GM19099 (cell line): ENCODE measurements at regions not wholly inside any gene's neighbourhood (a gene's known extent, or its start where the extent isn't known, plus 50 kb on each side); places are given as distances from the start of the nearest gene placed in this dataset.

ENCODE experiments used
- POLR2A ChIP-seq: IDR thresholded peaks from 3 replicates; pipeline ENCODE4 v1.6.1; 2011; ENCODE audit warnings: low read depth; ENCODE audit not compliant: insufficient read length; ENCODE audit errors: extremely low read depth

GRCh38 chr7:25998499-25998898, 153.5 kb upstream of the NFE2L3 start:
- TF ChIP-seq POLR2A: no peak

- no peak for TF ChIP-seq POLR2A
These were observed 151.2 kb upstream of the NFE2L3 start for GRCh38 chr7:26000841-26001240.

- no peak for TF ChIP-seq POLR2A
These were observed 150.2 kb upstream of the NFE2L3 start for GRCh38 chr7:26001662-26002244.

GRCh38 chr7:26005683-26006410, 146.2 kb upstream of the NFE2L3 start:
- no peak for TF ChIP-seq POLR2A

GRCh38 chr7:26006426-26006825, 145.6 kb upstream of the NFE2L3 start:
- no peak for TF ChIP-seq POLR2A

GRCh38 chr7:26007510-26007909, 144.5 kb upstream of the NFE2L3 start:
- TF ChIP-seq POLR2A: no peak

DNA sequence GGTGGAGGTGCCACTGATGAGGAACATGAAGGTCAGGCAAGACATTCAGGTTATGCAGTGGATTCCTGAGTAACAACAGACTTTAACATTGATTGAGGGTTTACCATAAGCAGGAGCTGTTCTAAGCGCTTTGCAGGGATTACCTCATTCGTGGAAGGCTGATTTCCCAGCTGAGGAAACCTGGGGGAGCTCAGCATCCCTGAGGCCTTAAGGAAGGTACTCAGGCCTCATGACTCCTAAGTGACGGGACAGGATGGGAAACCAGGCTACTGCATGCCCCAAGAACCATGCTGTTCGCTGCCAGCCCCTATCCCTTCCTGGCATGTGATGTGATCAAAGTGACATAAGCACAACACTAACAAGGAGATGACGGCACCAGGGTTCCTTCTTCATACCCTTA, 143.6 kb upstream of the NFE2L3 start:
- no peak for TF ChIP-seq POLR2A

GRCh38 chr7:26011039-26011696, 140.8 kb upstream of the NFE2L3 start:
- TF ChIP-seq POLR2A: no peak

DNA sequence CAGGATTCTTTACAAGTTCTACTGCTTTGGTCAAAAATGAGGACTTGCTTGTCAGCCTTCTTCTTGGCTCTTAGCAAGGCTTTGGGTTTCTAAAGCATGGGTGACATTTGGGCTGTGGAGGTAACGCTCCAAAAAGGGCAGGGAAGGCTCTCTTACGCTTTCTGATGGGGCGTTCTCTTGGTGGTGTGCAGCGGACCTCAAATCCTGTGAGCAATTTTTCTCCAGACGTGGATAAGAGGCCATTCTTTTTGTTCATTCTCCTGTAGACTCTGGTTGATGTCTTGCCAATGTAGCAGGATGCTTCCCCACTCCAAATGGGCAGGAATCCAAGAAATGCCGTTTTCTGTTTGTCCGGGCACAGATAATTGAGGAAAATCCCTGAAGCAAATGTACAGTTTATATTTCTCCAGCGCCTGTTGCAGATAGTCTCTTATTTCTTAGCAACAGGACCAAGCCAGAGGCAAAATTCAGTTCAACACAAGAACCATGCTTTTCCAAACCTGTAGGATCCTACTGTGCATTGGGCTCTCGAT, 138.4 kb upstream of the NFE2L3 start:
- no peak for TF ChIP-seq POLR2A

DNA sequence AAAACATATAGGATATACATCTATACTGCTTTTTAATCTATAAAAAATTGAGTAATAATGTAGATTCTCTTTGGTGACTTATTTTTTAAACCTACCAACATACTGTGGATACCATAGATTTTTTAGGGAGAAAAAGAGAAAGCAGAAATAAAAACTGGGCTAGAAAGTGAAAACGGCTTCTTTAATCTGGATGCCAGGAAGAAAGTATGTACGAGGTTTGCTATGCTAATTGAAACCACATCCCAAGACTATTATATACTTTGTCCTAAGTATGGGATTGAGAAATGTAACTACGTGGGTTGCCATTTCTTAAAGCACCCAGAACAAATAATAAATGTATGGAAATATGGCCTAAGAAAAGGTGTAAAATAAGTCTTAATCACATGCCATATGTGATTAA, 129.0 kb upstream of the NFE2L3 start:
- TF ChIP-seq POLR2A: no peak

DNA sequence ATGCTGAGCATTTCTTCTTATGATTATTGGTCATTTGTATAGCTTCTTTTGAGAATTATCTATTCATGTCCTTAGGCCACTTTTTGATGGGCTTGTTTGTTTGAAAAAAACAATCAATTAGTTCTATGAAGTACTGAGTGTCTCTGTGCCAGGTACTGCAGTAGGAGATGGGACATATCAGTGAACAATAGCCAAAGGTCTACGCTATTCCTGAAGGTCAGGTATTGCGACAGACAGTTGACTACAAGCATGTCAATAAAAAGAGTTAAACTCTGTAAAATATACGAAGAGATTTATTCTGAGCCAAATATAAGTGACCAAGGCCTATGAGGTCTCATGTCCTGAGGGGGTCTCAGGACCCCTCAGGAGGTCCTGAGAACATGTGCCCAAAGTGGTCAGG, 122.1 kb upstream of the NFE2L3 start:
- no peak for TF ChIP-seq POLR2A

DNA sequence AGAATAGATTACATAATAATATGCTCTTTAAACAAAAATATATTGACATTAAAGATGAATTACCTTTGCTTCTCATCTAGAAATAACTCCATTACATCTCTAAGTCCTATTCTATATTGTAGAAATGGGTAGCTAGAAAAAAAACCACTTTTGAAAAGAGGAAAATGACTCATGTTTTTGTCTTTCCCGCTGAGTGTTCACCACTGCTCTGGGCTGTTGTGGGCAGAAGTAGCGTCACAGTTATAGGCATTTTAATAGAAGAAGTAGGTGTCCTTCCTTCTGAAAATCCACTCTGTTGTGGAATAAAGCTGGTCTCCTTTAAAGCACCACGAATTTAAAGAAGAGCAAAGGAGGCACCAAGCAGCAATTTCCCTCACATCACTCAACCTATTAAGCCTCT, 117.6 kb upstream of the NFE2L3 start:
- no peak for TF ChIP-seq POLR2A

DNA sequence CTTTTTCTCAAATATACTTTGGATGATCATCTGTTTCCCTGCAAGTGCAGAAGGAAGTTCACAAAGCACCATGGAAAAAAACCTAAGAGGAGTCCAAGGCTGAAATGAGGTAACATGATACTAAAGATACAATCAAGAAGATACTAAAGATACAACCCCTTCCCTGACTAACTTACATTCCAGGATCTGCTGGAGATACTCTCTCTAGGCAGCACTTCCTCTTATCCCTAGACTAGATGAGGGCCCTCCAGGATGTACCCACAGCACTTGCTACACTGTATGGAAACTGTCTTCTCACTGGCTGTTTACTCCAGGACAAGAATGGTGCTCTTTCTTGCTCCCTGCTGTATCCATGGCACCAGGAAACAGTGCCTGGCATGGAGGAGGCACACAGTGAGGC, 116.4 kb upstream of the NFE2L3 start:
- no peak for TF ChIP-seq POLR2A

GRCh38 chr7:26036092-26036491, 115.9 kb upstream of the NFE2L3 start:
- TF ChIP-seq POLR2A: no peak

DNA sequence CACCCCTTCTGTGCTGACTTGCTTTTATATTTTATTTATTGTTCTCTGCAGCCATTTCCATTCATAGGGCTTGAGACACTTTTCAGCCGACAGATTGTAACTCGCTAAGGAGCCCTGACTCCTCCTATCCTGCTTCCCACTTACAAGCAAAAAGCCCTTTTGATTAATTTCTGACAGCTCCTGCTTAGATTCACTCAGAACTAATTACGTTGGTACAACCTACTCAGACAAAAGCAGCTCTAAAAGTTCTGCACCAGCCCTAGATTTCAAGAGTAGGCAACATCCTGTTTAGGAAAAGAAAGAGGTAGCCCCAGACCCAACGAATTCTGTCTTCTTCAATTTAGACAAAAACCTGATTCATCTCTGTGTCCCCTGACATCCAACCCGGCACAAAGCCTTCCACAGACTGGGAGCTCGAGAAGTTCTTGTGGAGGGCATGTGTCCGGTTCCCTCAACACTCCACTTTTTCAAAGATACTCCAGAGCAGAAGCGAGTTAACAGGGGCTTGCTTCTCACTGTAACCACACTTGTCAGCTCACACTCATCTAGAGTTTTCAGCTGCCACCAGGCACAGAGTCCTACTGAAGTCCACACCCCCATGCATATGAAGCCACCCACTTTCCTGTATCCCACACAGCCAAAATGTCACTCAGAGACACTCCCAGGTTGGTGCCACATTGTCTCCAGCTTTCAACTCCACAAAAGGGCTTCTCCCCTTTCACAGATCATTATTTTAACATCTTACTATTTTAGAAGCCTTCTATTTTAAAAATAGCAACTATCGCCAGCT, 113.6 kb upstream of the NFE2L3 start:
- TF ChIP-seq POLR2A: no peak
